Motor neuron (in vitro differentiated cells): ENCODE measurements at regions not wholly inside any gene's neighbourhood (a gene's known extent, or its start where the extent isn't known, plus 50 kb on each side); places are given as distances from the start of the nearest gene placed in this dataset.

Experiments used
- ATAC-seq, 8 experiments: fragments of 200-7000 bp; cut with Tn5 transposase; replicated peaks in 6 of 8; 2 replicates each; pipeline ENCODE4 v1.8.0; 2021; ENCODE audit warnings: mild to moderate bottlenecking in 8 of 8, moderate library complexity in 8 of 8
- H3K27ac ChIP-seq, 2 donors: fragments of 250-450 bp; sonication (Bioruptor Pico); 2 replicates each; pipeline ENCODE4 v1.9.0; 2021; ENCODE audit warnings: antibody characterized with exemption in 2 of 2, mild to moderate bottlenecking in 2 of 2, moderate library complexity in 1 of 2
- H3K4me1 ChIP-seq, 2 donors: fragments of 250-450 bp; sonication (Bioruptor Pico); replicated peaks in 1 of 2; 2 replicates each; pipeline ENCODE4 v1.6.1; 2021; ENCODE audit warnings: antibody characterized with exemption in 2 of 2, mild to moderate bottlenecking in 2 of 2, moderate library complexity in 1 of 2
- H3K4me3 ChIP-seq, 5 donors: fragments of 250-450 bp; sonication (Bioruptor Pico); 2 replicates each; pipeline ENCODE4 v1.9.0; 2021; ENCODE audit warnings: antibody characterized with exemption in 5 of 5, mild to moderate bottlenecking in 5 of 5, moderate library complexity in 4 of 5
- WGBS, 10 experiments: fragments of 450-650 bp; shearing (Covaris generic); methylation state at CpG; one replicate each; pipeline ENCODE4 v1.0.0; 2022; 5-methylcytosine and 5-hydroxymethylcytosine counted together
- in situ Hi-C, 9 experiments: fragments of 400-800 bp; cut with MboI; loops; one replicate each; pipeline ENCODE4 v1.15.0; 2021; ENCODE audit warnings: low sequenced_read_pairs in 9 of 9, low pct_unique_long_range_greater_than_20kb in 2 of 9; ENCODE audit not compliant: unreplicated experiment in 9 of 9

GRCh38 chr12:113697104-113697503, 225.4 kb upstream of the LHX5 start:
- Histone ChIP-seq H3K4me3 (no peak overlapping the region), H3K27ac (no peak overlapping the region), H3K4me1 (peaks cover 4 to 11% of the 10 kb centered on the region in 2 donors)
- ATAC-seq, result no peak
- WGBS, 10 experiments, result 14 to 92% (median 72%) methylated on average over 2 to 4 of the region's 5 CpGs; no CpG with 5 or more reads in 7 of the 10 experiments
- in situ Hi-C loops, result no loop called here

- H3K4me1 ChIP-seq, result peaks cover 4 to 11% of the 10 kb centered on the region in 2 donors
- ATAC-seq, result no peak
- WGBS, 10 experiments, result 20 to 94% (median 68%) methylated on average over 1 to 4 of the region's 8 CpGs; no CpG with 5 or more reads in 3 of the 10 experiments
- H3K27ac ChIP-seq, result no peak overlapping the region
- in situ Hi-C loops, result no loop called here
- no peak overlapping the region for H3K4me3 ChIP-seq
Observed at GRCh38 chr12:113693693-113694092, 222.0 kb upstream of the LHX5 start.

GRCh38 chr12:113689047-113689610, 217.5 kb upstream of the LHX5 start:
- Histone ChIP-seq H3K27ac (no peak overlapping the region), H3K4me1 (peaks cover 2 to 5% of the 10 kb centered on the region in 2 donors), H3K4me3 (no peak overlapping the region)
- WGBS, 10 experiments, result 20 to 93% (median 83%) methylated on average over 1 to 7 of the region's 9 CpGs; no CpG with 5 or more reads in 1 of the 10 experiments
- in situ Hi-C loops, result no loop called here
- ATAC-seq, result no peak

GRCh38 chr12:113688313-113688712, 216.6 kb upstream of the LHX5 start:
- no peak for ATAC-seq
- WGBS, 10 experiments, result 21 to 92% (median 40%) methylated on average over 1 to 5 of the region's 5 CpGs; no CpG with 5 or more reads in 3 of the 10 experiments
- in situ Hi-C loops, result no loop called here
- no peak overlapping the region for H3K4me3 ChIP-seq
- peaks cover 10 to 13% of the 10 kb centered on the region in 2 donors for H3K4me1 ChIP-seq
- no peak overlapping the region for H3K27ac ChIP-seq

GRCh38 chr12:113684908-113685782, 213.5 kb upstream of the LHX5 start:
- 9 to 89% (median 63%) methylated on average over 1 to 11 of the region's 20 CpGs; no CpG with 5 or more reads in 2 of the 10 experiments for WGBS, 10 experiments
- H3K4me1 ChIP-seq, result peaks cover 12 to 21% of the 10 kb centered on the region in 2 donors
- in situ Hi-C loops, result no loop called here
- peak in 2 of 8 experiments; percentile 63 to 66 for ATAC-seq
- H3K4me3 ChIP-seq, result no peak overlapping the region
- peak overlapping the region in 1 of 2 donors; percentile 81 for H3K27ac ChIP-seq

GRCh38 chr12:113684053-113684907, 212.6 kb upstream of the LHX5 start:
- H3K27ac ChIP-seq, result peak overlapping the region; percentile 34 to 81
- in situ Hi-C loops, result no loop called here
- 0 to 87% (median 34%) methylated on average over 1 to 10 of the region's 13 CpGs; no CpG with 5 or more reads in 2 of the 10 experiments for WGBS, 10 experiments
- H3K4me3 ChIP-seq, result no peak overlapping the region
- peak in 5 of 8 experiments; percentile 74 to 83 (median 82) for ATAC-seq
- peaks cover 12 to 21% of the 10 kb centered on the region in 2 donors for H3K4me1 ChIP-seq

- in situ Hi-C loops, result no loop called here
- H3K4me3 ChIP-seq, result no peak overlapping the region
- H3K4me1 ChIP-seq, result peaks cover 15 to 24% of the 10 kb centered on the region in 2 donors
- WGBS, 10 experiments, result 0 to 60% (median 14%) methylated on average over 1 to 3 of the region's 7 CpGs; no CpG with 5 or more reads in 5 of the 10 experiments
- peak in 5 of 8 experiments; percentile 61 to 88 (median 83) for ATAC-seq
- peak overlapping the region; percentile 34 to 81 for H3K27ac ChIP-seq
Observed at GRCh38 chr12:113683574-113683973, 211.9 kb upstream of the LHX5 start.

- Histone ChIP-seq H3K27ac (no peak overlapping the region), H3K4me1 (peaks cover 21 to 32% of the 10 kb centered on the region in 2 donors), H3K4me3 (no peak overlapping the region)
- 0 to 86% (median 25%) methylated on average over 1 of the region's 1 CpG; no CpG with 5 or more reads in 3 of the 10 experiments for WGBS, 10 experiments
- in situ Hi-C loops, result no loop called here
- ATAC-seq, result no peak
Observed at GRCh38 chr12:113680868-113681267, 209.2 kb upstream of the LHX5 start.

- H3K4me3 ChIP-seq, result no peak overlapping the region
- WGBS, 10 experiments, result 0 to 80% (median 54%) methylated on average over 1 to 6 of the region's 16 CpGs
- in situ Hi-C loops, result no loop called here
- H3K27ac ChIP-seq, result no peak overlapping the region
- peak in 5 of 8 experiments; percentile 50 to 81 (median 65) for ATAC-seq
- peaks cover 20 to 31% of the 10 kb centered on the region in 2 donors for H3K4me1 ChIP-seq
Observed at GRCh38 chr12:113678223-113679119, 206.8 kb upstream of the LHX5 start.

- no peak for ATAC-seq
- in situ Hi-C loops, result no loop called here
- Histone ChIP-seq H3K27ac (no peak overlapping the region), H3K4me3 (no peak overlapping the region), H3K4me1 (peaks cover 19 to 26% of the 10 kb centered on the region in 2 donors)
- WGBS, 10 experiments, result 0 to 100% (median 85%) methylated on average over 1 to 3 of the region's 3 CpGs; no CpG with 5 or more reads in 4 of the 10 experiments
Observed at GRCh38 chr12:113676547-113676946, 204.9 kb upstream of the LHX5 start.

GRCh38 chr12:113676117-113676516, 204.4 kb upstream of the LHX5 start:
- in situ Hi-C loops, result no loop called here
- WGBS, 10 experiments, result 0 to 87% (median 57%) methylated on average over 1 to 6 of the region's 7 CpGs; no CpG with 5 or more reads in 3 of the 10 experiments
- no peak overlapping the region for H3K27ac ChIP-seq
- ATAC-seq, result no peak
- no peak overlapping the region for H3K4me3 ChIP-seq
- H3K4me1 ChIP-seq, result peaks cover 19 to 26% of the 10 kb centered on the region in 2 donors

- in situ Hi-C loops, result no loop called here
- Histone ChIP-seq H3K4me3 (no peak overlapping the region), H3K4me1 (peaks cover 22 to 30% of the 10 kb centered on the region in 2 donors), H3K27ac (no peak overlapping the region)
- ATAC-seq, result peak in 2 of 8 experiments; percentile 21 to 35
- 21 to 60% (median 44%) methylated on average over 1 to 7 of the region's 9 CpGs; no CpG with 5 or more reads in 3 of the 10 experiments for WGBS, 10 experiments
Observed at GRCh38 chr12:113674996-113675395, 203.3 kb upstream of the LHX5 start.
